GM21360 (cell line): ENCODE measurements at regions not wholly inside any gene's neighbourhood (a gene's known extent, or its start where the extent isn't known, plus 50 kb on each side); places are given as distances from the start of the nearest gene placed in this dataset.

Source experiments
- ATAC-seq: cut with Tn5 transposase; IDR thresholded peaks from one replicate; pipeline ENCODE4 v1.9.1; 2021; ENCODE audit warnings: mild to moderate bottlenecking, moderate library complexity; ENCODE audit not compliant: unreplicated experiment

GRCh38 chr6:152904678-152905077 lies 78.2 kb downstream of the FBXO5 start:
- ATAC-seq: no peak

GRCh38 chr6:152905551-152906299 lies 77.1 kb downstream of the FBXO5 start:
- no peak for ATAC-seq

- ATAC-seq: no peak
Observed at GRCh38 chr6:152909241-152909640, 73.6 kb downstream of the FBXO5 start.

- no peak for ATAC-seq
Observed at GRCh38 chr6:152916035-152916434, 66.8 kb downstream of the FBXO5 start.

- ATAC-seq: no peak
Observed at GRCh38 chr6:152918991-152919390, 63.9 kb downstream of the FBXO5 start.

- no peak for ATAC-seq
Observed at GRCh38 chr6:152920016-152920415, 62.8 kb downstream of the FBXO5 start.
